ENCODE measurements at regions not wholly inside any gene's neighbourhood (a gene's known extent, or its start where the extent isn't known, plus 50 kb on each side); places are given as distances from the start of the nearest gene placed in this dataset.
"Not testable (repeated sequence)": the region's sequence is repeated elsewhere in the genome, so short reads cannot be mapped to it uniquely, and the experiment has no call there.

DNA sequence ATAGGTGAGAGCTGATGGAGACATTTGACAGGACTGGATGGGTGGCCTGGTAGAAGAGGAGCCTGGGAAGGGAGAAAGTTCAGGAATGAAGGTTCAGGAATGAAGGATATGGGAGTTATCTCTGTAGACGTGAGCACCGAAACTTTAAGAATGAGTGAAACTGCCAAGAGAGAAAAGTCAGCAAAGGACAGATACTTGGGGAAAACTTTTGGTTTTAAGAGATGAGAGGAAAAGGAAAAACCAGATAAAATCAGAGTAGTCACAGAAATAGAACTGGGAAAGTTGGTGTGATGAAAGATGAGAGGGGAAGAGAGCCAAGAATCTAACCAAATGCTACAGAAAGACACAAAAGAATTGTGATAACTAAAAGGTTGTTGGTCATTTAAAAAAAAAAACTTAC, 88.9 kb downstream of the PRR15 start:
- POLR2A ChIA-PET, result no interaction called here
- no peak overlapping the region for H2AFZ ChIP-seq (ENCODE audit: low read depth, low read length, poor library complexity, severe bottlenecking)
- H4K20me1 ChIP-seq (ENCODE audit: insufficient read depth), result no peaks in the 10 kb centered on the region
- H3K4me3 ChIP-seq (replicated peaks in 1 of 2; ENCODE audit: low read depth in 1 of 2, low read length in 2 of 2), result no peak overlapping the region
- TF ChIP-seq EZH2 (IDR thresholded peaks at IDR 0.05) (no peak), FOSL1 (IDR thresholded peaks at IDR 0.05; ENCODE audit: low read depth) (no peak), CBX3 (IDR thresholded peaks at IDR 0.05; ENCODE audit: low read depth) (no peak), ZFX (IDR thresholded peaks at IDR 0.05) (no peak), SIN3A (IDR thresholded peaks at IDR 0.05; ENCODE audit: low read depth) (no peak), ELF1 (IDR thresholded peaks at IDR 0.05; ENCODE audit: borderline replicate concordance, low read depth) (no peak), SP1 (IDR thresholded peaks at IDR 0.05; ENCODE audit: low read depth) (no peak)
- peaks cover 0 to 6% of the 10 kb centered on the region in 2 experiments; a peak in 1 of 4 replicates for H3K4me1 ChIP-seq (ENCODE audit: control insufficient read depth in 1 of 2, insufficient read depth in 2 of 2, low read length in 2 of 2)
- no peaks in the 10 kb centered on the region for H3K9me2 ChIP-seq (ENCODE audit: insufficient read depth)
- BruUV-seq (replicated peaks), result no TSS peak
- no peaks in the 10 kb centered on the region for H3K79me2 ChIP-seq (ENCODE audit: insufficient read depth, low read length)
- H3K9ac ChIP-seq (ENCODE audit: low read length), result no peak overlapping the region
- H3K27ac ChIP-seq (ENCODE audit: low read depth, low read length), result no peak overlapping the region
- ATAC-seq, result no peak
- RAD21 ChIA-PET (ENCODE audit: low non-redundant PET in 1 of 2, low total read pairs in 2 of 2, uncharacterized antibody in 2 of 2, unreplicated experiment in 2 of 2), result no interaction called here
- H3K4me2 ChIP-seq (ENCODE audit: low read length), result no peak overlapping the region
- no peak for DNase-seq (ENCODE audit: low read depth, low spot score)
- CTCF ChIA-PET, result no interaction called here
- no peaks in the 10 kb centered on the region for H3K9me3 ChIP-seq (ENCODE audit: control insufficient read depth in 1 of 2, insufficient read depth in 1 of 2, low read depth in 1 of 2, low read length in 2 of 2)
- H3K27me3 ChIP-seq (ENCODE audit: insufficient read depth, low read length), result no peaks in the 10 kb centered on the region
- no peaks in the 10 kb centered on the region for H3K36me3 ChIP-seq (ENCODE audit: control insufficient read depth in 1 of 2, insufficient read depth in 2 of 2, low read length in 2 of 2)
- intact Hi-C loops (cut with micrococcal nuclease), result no loop called here

DNA sequence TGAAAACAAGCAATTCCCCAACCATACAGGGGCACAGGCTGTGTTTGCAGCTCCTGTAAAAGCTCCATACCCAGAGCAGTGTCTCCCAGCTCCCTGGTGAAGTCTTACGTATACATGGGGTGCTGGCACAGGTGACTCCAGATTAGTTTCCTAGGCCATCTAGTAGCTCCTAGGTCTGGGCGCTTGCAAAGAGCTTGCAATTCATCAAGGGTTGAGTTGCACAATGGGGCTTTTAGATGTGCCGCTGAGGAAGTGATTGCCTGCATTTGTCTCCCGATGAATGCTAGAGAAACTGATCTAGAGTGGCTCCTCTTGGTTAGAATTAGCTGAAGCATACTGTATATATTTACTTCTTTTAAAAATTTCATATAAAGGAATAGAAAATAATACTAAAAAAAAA, 90.7 kb downstream of the PRR15 start:
- H3K9ac ChIP-seq (ENCODE audit: low read length); H3K27me3 ChIP-seq (ENCODE audit: insufficient read depth, low read length); intact Hi-C loops (cut with micrococcal nuclease); H2AFZ ChIP-seq (ENCODE audit: low read depth, low read length, poor library complexity, severe bottlenecking); H3K4me1 ChIP-seq (ENCODE audit: control insufficient read depth in 1 of 2, insufficient read depth in 2 of 2, low read length in 2 of 2); H3K9me3 ChIP-seq (ENCODE audit: control insufficient read depth in 1 of 2, insufficient read depth in 1 of 2, low read depth in 1 of 2, low read length in 2 of 2); H3K79me2 ChIP-seq (ENCODE audit: insufficient read depth, low read length); H4K20me1 ChIP-seq (ENCODE audit: insufficient read depth); CTCF ChIA-PET; H3K4me2 ChIP-seq (ENCODE audit: low read length); POLR2A ChIA-PET; RAD21 ChIA-PET (ENCODE audit: low non-redundant PET in 1 of 2, low total read pairs in 2 of 2, uncharacterized antibody in 2 of 2, unreplicated experiment in 2 of 2); H3K36me3 ChIP-seq (ENCODE audit: control insufficient read depth in 1 of 2, insufficient read depth in 2 of 2, low read length in 2 of 2); DNase-seq (ENCODE audit: low read depth, low spot score); H3K27ac ChIP-seq (ENCODE audit: low read depth, low read length); ATAC-seq; H3K4me3 ChIP-seq (replicated peaks in 1 of 2; ENCODE audit: low read depth in 1 of 2, low read length in 2 of 2); BruUV-seq (replicated peaks); H3K9me2 ChIP-seq (ENCODE audit: insufficient read depth): not testable (repeated sequence)
